ENCODE measurements at regions not wholly inside any gene's neighbourhood (a gene's known extent, or its start where the extent isn't known, plus 50 kb on each side); places are given as distances from the start of the nearest gene placed in this dataset.

DNA sequence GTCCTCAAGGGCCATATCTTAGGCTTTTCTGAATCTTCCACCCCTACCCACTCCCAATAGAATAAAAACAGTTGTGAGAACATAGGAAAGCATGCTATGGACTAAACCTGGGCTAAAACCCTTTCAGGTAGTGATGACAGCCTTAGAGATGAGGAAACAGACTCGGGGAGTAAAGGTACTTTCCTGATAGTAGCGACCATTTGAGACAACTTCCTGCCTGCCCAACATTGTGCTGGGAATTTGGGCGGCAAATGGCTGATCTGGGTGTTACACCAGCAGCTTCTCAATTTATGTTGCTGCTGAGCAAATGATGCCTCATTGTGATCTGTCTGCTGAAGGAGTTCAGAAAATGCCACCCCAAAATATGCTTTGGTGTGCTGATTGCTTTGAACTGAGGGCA is 66.6 kb downstream of the TMEM17 start:
- no peak for DNase-seq (ENCODE audit: low read depth)
- no peak overlapping the region for H3K4me3 ChIP-seq (replicated peaks; ENCODE audit: low read depth, low read length)

DNA sequence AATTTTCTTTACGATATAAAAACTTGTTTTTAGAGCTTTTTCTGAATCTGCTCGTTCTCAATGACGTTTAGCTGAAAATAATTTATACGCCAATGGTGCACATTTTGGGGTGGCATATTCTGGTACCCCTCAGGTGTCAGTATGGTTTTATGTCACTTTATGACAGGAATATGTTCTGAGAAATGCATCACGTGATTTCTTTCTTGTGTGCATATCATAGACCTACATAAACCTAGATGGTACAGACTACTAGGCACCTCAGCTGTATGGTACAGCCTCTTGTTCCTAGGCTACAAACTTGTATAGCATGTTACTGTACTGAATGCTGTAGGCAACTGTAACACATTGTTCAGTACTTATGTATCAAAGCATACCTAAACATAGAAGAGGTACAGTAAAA is 68.2 kb downstream of the TMEM17 start:
- H3K4me3 ChIP-seq (replicated peaks; ENCODE audit: low read depth, low read length): no peak overlapping the region
- TF ChIP-seq, protein P1, sequence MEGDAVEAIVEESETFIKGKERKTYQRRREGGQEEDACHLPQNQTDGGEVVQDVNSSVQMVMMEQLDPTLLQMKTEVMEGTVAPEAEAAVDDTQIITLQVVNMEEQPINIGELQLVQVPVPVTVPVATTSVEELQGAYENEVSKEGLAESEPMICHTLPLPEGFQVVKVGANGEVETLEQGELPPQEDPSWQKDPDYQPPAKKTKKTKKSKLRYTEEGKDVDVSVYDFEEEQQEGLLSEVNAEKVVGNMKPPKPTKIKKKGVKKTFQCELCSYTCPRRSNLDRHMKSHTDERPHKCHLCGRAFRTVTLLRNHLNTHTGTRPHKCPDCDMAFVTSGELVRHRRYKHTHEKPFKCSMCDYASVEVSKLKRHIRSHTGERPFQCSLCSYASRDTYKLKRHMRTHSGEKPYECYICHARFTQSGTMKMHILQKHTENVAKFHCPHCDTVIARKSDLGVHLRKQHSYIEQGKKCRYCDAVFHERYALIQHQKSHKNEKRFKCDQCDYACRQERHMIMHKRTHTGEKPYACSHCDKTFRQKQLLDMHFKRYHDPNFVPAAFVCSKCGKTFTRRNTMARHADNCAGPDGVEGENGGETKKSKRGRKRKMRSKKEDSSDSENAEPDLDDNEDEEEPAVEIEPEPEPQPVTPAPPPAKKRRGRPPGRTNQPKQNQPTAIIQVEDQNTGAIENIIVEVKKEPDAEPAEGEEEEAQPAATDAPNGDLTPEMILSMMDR (IDR thresholded peaks at IDR 0.05; ENCODE audit: low read length, missing control alignments): no peak
- no peak for DNase-seq (ENCODE audit: low read depth)

More for the DNA sequence above, 66.6 kb downstream of the TMEM17 start:
- TF ChIP-seq, protein P1 (IDR thresholded peaks at IDR 0.05; ENCODE audit: low read length, missing control alignments): no peak

DNA sequence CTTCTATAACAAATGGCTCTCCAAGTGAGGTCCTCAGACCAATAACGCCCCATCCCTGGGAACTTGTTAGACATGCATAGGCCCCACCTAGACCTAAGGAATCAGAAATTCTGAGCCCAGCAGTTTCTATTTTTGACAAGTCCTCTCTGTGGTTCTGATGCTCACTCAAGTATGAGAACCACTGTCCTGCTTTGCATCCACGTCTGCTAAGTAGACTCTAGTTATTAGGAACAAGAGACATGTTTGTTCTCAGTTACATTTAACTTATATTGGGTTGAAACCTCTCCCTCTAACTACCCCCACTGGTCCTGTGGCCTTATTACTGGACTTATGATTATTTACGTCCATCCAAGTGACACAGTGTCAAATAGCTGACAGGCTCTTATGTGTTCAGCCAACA is 70.3 kb downstream of the TMEM17 start:
- TF ChIP-seq, protein P1 (IDR thresholded peaks at IDR 0.05; ENCODE audit: low read length, missing control alignments): no peak
- H3K4me3 ChIP-seq (replicated peaks; ENCODE audit: low read depth, low read length): no peak overlapping the region
- DNase-seq (ENCODE audit: low read depth): no peak

DNA sequence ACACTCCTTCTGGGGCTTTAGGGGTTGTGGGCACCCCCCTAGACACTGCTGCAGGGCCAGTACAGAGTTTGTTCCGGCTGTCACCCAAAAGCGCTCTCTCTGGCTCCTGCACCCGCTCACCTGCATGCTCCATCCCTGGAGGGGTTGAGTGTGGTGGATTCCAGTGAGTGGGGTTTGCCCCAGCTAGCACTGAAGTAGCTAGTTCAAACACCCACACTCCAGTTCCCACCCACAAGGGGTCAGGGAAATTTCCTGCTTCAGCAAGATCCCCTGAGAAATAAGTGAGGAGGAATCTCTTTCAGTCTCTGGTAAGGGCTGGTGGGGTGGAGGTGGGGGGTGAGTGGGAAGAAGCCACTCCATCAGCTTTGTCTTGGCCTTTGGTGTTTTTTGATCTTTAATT is 73.6 kb downstream of the TMEM17 start:
- TF ChIP-seq, protein P1 (IDR thresholded peaks at IDR 0.05; ENCODE audit: low read length, missing control alignments): no peak
- H3K4me3 ChIP-seq (replicated peaks; ENCODE audit: low read depth, low read length): no peak overlapping the region
- no peak for DNase-seq (ENCODE audit: low read depth)

DNA sequence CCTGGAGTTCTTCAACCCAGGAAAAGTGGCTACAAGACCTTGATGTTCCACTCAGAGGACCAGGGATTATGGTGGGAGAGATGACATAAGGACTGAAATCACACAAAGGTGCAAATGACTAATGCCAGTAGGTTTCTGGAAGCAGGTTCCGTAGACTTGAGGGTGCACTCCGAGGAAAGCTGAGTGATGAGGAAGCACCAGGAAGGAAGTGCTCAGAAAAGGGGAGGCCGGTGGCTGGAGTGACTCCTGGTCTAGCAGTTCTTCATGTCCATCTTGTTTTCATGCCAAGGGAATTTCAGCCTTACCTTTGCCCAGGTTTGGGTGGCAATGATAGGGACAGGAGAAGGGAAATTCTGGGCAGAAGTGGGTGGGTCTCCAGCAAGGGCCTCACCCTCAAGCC is 74.5 kb downstream of the TMEM17 start:
- TF ChIP-seq, protein P1 (IDR thresholded peaks at IDR 0.05; ENCODE audit: low read length, missing control alignments): no peak
- no peak for DNase-seq (ENCODE audit: low read depth)
- H3K4me3 ChIP-seq (replicated peaks; ENCODE audit: low read depth, low read length): no peak overlapping the region

DNA sequence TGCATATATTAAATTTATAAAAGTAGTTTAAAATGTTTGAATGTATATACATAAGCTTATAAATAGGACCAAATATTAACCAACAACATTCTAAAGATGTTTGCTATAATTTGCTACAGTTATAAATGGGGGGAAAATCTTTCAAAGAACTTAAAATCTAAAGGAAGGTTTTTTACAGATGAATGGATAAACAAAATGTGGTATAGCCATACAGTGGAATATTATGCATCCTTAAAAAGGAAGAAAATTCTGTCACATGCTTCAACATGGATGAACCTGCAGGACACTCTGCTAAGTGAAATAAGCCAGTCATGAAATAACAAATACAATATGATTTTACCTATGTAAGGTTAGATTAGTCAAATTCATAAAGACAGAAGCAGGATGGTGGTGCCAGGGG is 75.8 kb downstream of the TMEM17 start:
- H3K4me3 ChIP-seq (replicated peaks; ENCODE audit: low read depth, low read length): no peak overlapping the region
- DNase-seq (ENCODE audit: low read depth): no peak
- TF ChIP-seq, protein P1 (IDR thresholded peaks at IDR 0.05; ENCODE audit: low read length, missing control alignments): no peak

DNA sequence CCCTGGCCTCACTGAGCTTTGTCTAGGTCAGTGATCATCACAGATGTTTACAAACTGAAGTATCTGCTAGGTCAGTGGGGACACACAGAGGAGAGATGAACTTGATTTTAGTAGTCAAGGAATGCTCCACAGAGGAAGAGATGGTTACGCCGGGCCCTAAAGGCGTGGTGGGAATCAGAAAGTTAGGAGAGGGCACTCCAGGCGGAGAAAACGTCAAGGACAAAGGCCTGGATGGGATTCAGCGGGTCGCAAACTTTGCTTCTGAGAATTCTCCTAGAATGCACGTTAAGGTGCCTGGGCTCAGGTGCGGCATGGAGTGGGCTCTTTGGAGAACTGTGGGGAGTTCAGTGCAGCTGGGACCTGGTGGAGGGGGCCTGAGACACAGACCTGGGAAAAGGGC is 78.8 kb downstream of the TMEM17 start:
- H3K4me3 ChIP-seq (replicated peaks; ENCODE audit: low read depth, low read length): no peak overlapping the region
- TF ChIP-seq, protein P1 (IDR thresholded peaks at IDR 0.05; ENCODE audit: low read length, missing control alignments): no peak
- no peak for DNase-seq (ENCODE audit: low read depth)
